Left lung (tissue), 4 donors: ENCODE measurements at regions not wholly inside any gene's neighbourhood (a gene's known extent, or its start where the extent isn't known, plus 50 kb on each side); places are given as distances from the start of the nearest gene placed in this dataset.

Source experiments
- ATAC-seq: fragments of 200-7000 bp; cut with Tn5 transposase; one replicate; pipeline ENCODE4 v1.9.1; 2020; ENCODE audit warnings: moderate library complexity
- DNase-seq, 4 donors: peaks; one replicate each; pipeline ENCODE4 v3.0.0-alpha.2; 2013 to 2020
- H3K27ac ChIP-seq, 2 donors: fragments of 200-600 bp; sonication (generic) in 1 of 2; one replicate each; pipeline versions ENCODE4 v1.5.0 to v1.8.0; 2020 to 2021
- H3K27me3 ChIP-seq, 2 donors: fragments of 200-600 bp; sonication (generic) in 1 of 2; one replicate each; pipeline versions ENCODE4 v1.5.0 to v1.8.0; 2020 to 2021
- H3K36me3 ChIP-seq, 2 donors: fragments of 200-600 bp; sonication (generic) in 1 of 2; one replicate each; pipeline versions ENCODE4 v1.5.0 to v1.8.0; 2020 to 2021
- H3K4me1 ChIP-seq, 2 donors: fragments of 200-600 bp; one replicate each; pipeline ENCODE4 v1.8.0; 2021
- H3K4me3 ChIP-seq, 2 donors: fragments of 200-600 bp; sonication (generic) in 1 of 2; one replicate each; pipeline versions ENCODE4 v1.5.0 to v1.8.0; 2020 to 2021; ENCODE audit warnings: mild to moderate bottlenecking in 1 of 2
- H3K9me3 ChIP-seq, 2 donors: fragments of 200-600 bp; sonication (generic) in 1 of 2; one replicate each; pipeline versions ENCODE4 v1.5.0 to v1.8.0; 2020 to 2021
- intact Hi-C, 2 donors: fragments of 100-400 bp; cut with DNase I; formaldehyde crosslinking; loops; one replicate each; pipeline versions ENCODE4 v1.11.2 to v1.14.2; 2022
- TF ChIP-seq, protein P1 (sequence below), 2 donors: fragments of 200-600 bp; sonication (generic) in 1 of 2; IDR thresholded peaks; one replicate each; pipeline versions ENCODE4 v1.5.0 to v1.8.0; 2021; ENCODE audit warnings: antibody characterized with exemption in 2 of 2
- donor health status: DM: no; HTN: yes; CAD: no.
- donor health status: DM: no; HTN: no; CAD: no.

DNA sequence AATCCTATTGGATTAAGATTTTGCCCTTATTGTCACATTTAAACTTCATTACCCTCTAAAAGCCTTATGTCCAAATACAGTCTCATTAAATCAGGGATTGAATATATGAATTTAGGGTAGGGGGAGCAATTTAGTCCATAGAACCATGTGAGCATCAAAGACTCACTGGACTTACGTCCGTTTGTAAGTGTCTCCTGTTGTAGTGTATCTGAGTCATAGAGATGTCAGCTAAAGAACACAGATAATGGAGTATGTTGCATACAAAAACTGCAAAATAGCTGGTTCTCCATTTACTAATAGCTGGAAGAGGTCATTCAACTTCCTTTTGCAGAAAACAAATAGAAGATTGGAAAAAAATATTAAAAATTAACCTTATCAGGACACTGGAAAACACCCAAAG lies 599.1 kb upstream of the SOX9 start:
- ATAC-seq (no peak), DNase-seq (no peak)
- intact Hi-C loops = no loop called here

DNA sequence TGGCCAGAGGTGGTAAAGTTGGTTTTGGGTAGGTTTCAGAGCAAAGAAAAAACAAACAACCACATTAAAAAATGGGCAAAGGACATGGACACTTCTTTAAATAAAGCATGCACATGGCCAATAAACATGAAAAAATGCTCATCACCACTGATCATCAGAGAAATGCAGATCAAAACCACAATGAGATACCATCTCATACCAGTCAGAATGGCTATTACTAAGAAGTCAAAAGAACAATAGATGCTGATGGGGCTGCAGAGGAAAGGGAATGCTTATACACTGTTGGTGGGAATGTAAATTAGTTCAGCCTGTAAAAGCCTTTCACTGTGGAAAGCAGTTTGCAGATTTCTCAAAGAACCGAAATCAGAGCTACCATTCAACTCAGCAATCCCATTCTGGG lies 598.4 kb upstream of the SOX9 start:
- H3K36me3 ChIP-seq = no peaks in the 10 kb centered on the region
- TF ChIP-seq, protein P1, sequence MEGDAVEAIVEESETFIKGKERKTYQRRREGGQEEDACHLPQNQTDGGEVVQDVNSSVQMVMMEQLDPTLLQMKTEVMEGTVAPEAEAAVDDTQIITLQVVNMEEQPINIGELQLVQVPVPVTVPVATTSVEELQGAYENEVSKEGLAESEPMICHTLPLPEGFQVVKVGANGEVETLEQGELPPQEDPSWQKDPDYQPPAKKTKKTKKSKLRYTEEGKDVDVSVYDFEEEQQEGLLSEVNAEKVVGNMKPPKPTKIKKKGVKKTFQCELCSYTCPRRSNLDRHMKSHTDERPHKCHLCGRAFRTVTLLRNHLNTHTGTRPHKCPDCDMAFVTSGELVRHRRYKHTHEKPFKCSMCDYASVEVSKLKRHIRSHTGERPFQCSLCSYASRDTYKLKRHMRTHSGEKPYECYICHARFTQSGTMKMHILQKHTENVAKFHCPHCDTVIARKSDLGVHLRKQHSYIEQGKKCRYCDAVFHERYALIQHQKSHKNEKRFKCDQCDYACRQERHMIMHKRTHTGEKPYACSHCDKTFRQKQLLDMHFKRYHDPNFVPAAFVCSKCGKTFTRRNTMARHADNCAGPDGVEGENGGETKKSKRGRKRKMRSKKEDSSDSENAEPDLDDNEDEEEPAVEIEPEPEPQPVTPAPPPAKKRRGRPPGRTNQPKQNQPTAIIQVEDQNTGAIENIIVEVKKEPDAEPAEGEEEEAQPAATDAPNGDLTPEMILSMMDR (IDR thresholded peaks at IDR 0.05) = no peak
- no peaks in the 10 kb centered on the region for H3K4me1 ChIP-seq
- H3K9me3 ChIP-seq = no peaks in the 10 kb centered on the region
- intact Hi-C loops = no loop called here
- no peak for ATAC-seq
- H3K27ac ChIP-seq = no peak overlapping the region
- no peaks in the 10 kb centered on the region for H3K27me3 ChIP-seq
- no peak for DNase-seq
- H3K4me3 ChIP-seq = no peak overlapping the region

More for the DNA sequence above, 599.1 kb upstream of the SOX9 start:
- Histone ChIP-seq H3K4me1 (no peaks in the 10 kb centered on the region), H3K4me3 (no peak overlapping the region), H3K36me3 (no peaks in the 10 kb centered on the region), H3K9me3 (no peaks in the 10 kb centered on the region), H3K27me3 (no peaks in the 10 kb centered on the region), H3K27ac (no peak overlapping the region)
- TF ChIP-seq, protein P1 (IDR thresholded peaks at IDR 0.05) = no peak

DNA sequence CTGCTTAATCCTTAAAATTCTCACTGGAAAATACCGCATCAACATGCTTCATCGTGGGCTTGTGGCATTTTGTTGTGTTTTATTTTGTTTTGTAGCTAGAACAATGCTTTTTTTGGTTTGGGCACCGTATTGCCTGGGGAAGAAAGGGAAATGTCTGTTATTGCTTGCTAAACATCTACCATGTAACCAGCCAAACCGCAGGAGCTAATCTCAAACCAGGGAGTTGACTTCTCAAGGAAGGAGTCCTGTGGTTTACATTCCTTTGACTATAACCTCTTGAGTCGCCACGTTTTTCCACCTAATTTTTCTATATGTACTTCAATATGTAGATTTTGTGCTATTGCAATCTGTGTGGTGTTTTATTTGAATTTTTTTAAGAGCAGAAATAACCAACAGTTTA lies 593.5 kb upstream of the SOX9 start:
- ATAC-seq (no peak), DNase-seq (no peak)
- Histone ChIP-seq H3K4me3 (no peak overlapping the region), H3K36me3 (no peaks in the 10 kb centered on the region), H3K27ac (no peak overlapping the region), H3K9me3 (no peaks in the 10 kb centered on the region), H3K4me1 (no peaks in the 10 kb centered on the region), H3K27me3 (no peaks in the 10 kb centered on the region)
- TF ChIP-seq, protein P1 (IDR thresholded peaks at IDR 0.05) = no peak
- intact Hi-C loops = no loop called here

DNA sequence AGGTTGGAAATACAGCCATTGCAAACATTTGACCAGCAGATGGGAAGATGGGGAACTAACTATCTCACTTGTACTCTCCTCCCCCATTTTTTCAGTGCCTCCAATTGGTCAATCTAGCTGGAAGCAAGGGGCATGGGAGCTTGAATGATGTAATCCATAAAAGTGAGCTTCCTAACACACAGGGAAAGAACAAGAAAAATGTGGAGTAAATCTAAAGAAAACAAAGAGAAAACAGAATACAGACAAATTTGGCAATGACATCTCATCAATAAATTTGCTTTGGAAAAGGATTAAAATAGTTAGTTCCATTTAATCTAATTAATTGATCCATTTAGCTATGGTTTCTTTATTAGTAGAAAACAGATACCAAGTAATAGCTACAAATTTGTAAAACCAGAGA lies 592.6 kb upstream of the SOX9 start:
- TF ChIP-seq, protein P1 (IDR thresholded peaks at IDR 0.05) = no peak
- Histone ChIP-seq H3K27me3 (no peaks in the 10 kb centered on the region), H3K9me3 (no peaks in the 10 kb centered on the region), H3K36me3 (no peaks in the 10 kb centered on the region), H3K27ac (no peak overlapping the region), H3K4me3 (no peak overlapping the region), H3K4me1 (no peaks in the 10 kb centered on the region)
- DNase-seq (no peak), ATAC-seq (no peak)
- intact Hi-C loops = no loop called here

DNA sequence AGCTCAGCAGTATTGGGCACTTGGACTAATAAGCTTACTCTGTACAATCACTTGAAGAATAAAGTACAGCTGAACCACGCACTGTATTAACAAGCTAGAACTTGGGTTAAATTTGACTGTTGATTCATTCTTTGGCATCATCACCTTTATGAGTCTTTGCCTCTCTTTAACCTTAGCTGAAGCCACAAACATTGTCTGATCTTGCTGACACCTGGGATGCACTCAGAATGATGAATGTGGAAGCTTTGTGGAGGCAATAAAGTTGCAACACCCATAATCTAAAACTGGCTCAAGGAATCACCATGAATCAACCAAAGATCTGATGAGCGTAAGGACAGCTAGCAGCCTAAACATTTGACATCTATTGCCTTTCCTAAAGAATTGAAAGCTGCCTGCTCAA lies 590.6 kb upstream of the SOX9 start:
- H3K4me1 ChIP-seq = no peaks in the 10 kb centered on the region
- intact Hi-C loops = no loop called here
- H3K9me3 ChIP-seq = no peaks in the 10 kb centered on the region
- H3K36me3 ChIP-seq = no peaks in the 10 kb centered on the region
- TF ChIP-seq, protein P1 (IDR thresholded peaks at IDR 0.05) = no peak
- H3K27me3 ChIP-seq = no peaks in the 10 kb centered on the region
- H3K4me3 ChIP-seq = no peak overlapping the region
- ATAC-seq = no peak
- no peak overlapping the region for H3K27ac ChIP-seq
- DNase-seq = no peak
